Mesothelial cell of epicardium (in vitro differentiated cells): ENCODE measurements at regions not wholly inside any gene's neighbourhood (a gene's known extent, or its start where the extent isn't known, plus 50 kb on each side); places are given as distances from the start of the nearest gene placed in this dataset.

Experiments
- DNase-seq, 2 experiments: peaks; one replicate each; pipeline ENCODE4 v3.0.0; 2021; ENCODE audit warnings: low spot score in 2 of 2; ENCODE audit not compliant: unreplicated experiment in 2 of 2
- H3K27ac Mint-ChIP-seq: 2 replicates; pipeline ENCODE4 v1.8.0; 2021; ENCODE audit warnings: mixed read lengths
- H3K27me3 Mint-ChIP-seq: 2 replicates; pipeline ENCODE4 v1.8.0; 2021; ENCODE audit warnings: low read depth, mixed read lengths
- H3K36me3 Mint-ChIP-seq: 2 replicates; pipeline ENCODE4 v1.8.0; 2021; ENCODE audit warnings: mixed read lengths
- H3K4me1 Mint-ChIP-seq: 2 replicates; pipeline ENCODE4 v1.8.0; 2021; ENCODE audit warnings: mixed read lengths
- H3K4me3 Mint-ChIP-seq: 2 replicates; pipeline ENCODE4 v1.8.0; 2021; ENCODE audit warnings: mild to moderate bottlenecking, moderate library complexity, mixed read lengths
- H3K9me3 Mint-ChIP-seq: 2 replicates; pipeline ENCODE4 v1.8.0; 2021; ENCODE audit warnings: mixed read lengths
- TF ChIP-seq, protein P1 (sequence below): fragments of 200-600 bp; sonication (generic); IDR thresholded peaks from one replicate; pipeline ENCODE4 v1.5.0; 2021; ENCODE audit warnings: antibody characterized with exemption; ENCODE audit not compliant: unreplicated experiment

GRCh38 chr7:155865830-155866525 is 53.7 kb upstream of the SHH start:
- no peaks in the 10 kb centered on the region for H3K4me1 Mint-ChIP-seq
- no peak overlapping the region for H3K4me3 Mint-ChIP-seq
- no peak overlapping the region for H3K27ac Mint-ChIP-seq
- TF ChIP-seq, protein P1, sequence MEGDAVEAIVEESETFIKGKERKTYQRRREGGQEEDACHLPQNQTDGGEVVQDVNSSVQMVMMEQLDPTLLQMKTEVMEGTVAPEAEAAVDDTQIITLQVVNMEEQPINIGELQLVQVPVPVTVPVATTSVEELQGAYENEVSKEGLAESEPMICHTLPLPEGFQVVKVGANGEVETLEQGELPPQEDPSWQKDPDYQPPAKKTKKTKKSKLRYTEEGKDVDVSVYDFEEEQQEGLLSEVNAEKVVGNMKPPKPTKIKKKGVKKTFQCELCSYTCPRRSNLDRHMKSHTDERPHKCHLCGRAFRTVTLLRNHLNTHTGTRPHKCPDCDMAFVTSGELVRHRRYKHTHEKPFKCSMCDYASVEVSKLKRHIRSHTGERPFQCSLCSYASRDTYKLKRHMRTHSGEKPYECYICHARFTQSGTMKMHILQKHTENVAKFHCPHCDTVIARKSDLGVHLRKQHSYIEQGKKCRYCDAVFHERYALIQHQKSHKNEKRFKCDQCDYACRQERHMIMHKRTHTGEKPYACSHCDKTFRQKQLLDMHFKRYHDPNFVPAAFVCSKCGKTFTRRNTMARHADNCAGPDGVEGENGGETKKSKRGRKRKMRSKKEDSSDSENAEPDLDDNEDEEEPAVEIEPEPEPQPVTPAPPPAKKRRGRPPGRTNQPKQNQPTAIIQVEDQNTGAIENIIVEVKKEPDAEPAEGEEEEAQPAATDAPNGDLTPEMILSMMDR, result no peak
- H3K27me3 Mint-ChIP-seq, result peaks cover 41% of the 10 kb centered on the region
- no peaks in the 10 kb centered on the region for H3K36me3 Mint-ChIP-seq
- H3K9me3 Mint-ChIP-seq, result peaks cover 5% of the 10 kb centered on the region
- peak in 1 of 2 experiments; percentile 24 for DNase-seq

DNA sequence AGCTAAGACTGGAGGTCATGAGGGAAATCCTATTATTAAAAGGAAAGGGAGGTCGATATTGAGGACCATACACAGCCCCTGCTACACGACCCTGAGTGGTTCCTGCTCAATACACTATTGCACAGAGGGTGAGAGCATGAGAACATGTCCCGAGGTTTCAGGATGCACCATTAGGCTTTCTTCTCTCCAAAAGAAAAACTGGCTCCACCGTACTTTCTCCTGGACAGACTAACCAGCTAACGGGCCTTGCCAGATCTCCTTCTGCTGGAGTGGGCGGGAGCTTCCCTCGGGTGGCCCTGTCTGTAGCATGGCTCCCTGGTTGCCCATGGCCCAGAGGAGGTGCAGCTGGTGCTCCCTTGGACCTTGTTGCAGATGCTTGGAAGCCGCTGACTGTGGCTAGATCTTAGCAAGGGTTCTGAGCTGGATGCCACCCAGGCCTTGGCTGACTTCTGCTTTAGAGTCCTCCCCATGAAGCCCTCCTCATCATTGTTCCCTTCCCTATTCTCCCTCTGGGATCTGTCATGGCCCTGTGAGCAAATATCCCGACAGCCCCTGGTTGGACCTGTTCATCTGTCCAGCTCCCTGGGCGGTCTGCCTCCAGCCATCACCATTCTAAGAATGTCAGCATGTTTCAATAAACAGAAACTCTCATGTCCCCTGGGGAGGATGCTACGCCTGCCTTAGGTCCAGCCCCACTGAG is 52.9 kb upstream of the SHH start:
- H3K27ac Mint-ChIP-seq, result no peak overlapping the region
- DNase-seq, result peak in 1 of 2 experiments; percentile 9
- H3K36me3 Mint-ChIP-seq, result no peaks in the 10 kb centered on the region
- no peaks in the 10 kb centered on the region for H3K4me1 Mint-ChIP-seq
- TF ChIP-seq, protein P1, result no peak
- peaks cover 33% of the 10 kb centered on the region for H3K27me3 Mint-ChIP-seq
- H3K9me3 Mint-ChIP-seq, result peaks cover 5% of the 10 kb centered on the region
- H3K4me3 Mint-ChIP-seq, result no peak overlapping the region

DNA sequence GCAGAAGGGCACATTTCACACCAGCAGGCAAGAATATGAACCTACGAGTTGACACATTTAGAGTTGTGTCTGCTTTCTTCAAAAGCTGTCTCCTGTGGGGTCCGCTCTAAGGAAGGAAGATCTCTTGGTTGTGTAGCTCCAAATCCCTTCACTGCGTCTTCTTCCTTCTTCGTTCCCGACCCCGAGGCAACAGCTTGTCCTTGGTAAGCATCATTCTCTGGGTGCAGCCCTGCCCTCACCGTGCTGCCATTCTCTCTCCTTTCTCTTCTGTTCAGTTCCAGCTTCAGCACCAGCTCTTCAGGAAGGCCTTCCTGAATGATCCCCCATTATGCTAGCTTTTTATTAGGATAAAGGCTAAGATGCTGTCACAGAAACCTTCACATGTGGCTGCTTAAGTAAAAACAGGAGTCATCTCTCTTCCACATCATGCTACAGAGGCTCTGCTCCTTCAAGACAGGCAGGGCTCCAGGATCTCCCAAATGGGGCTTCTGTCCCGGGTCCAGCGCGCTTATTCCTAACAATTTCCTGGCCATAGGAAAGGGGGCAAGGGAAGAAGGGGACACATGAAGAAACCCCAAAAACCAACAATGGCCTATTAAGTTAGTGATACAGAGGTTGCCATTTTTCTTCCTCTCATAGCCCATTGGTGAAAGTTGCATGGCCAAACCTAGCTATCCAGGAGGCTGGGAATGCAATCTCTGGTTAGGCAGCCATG is 52.2 kb upstream of the SHH start:
- peak in 1 of 2 experiments; percentile 11 for DNase-seq
- Mint-ChIP-seq H3K27me3 (peaks cover 33% of the 10 kb centered on the region), H3K27ac (no peak overlapping the region), H3K4me3 (no peak overlapping the region), H3K36me3 (no peaks in the 10 kb centered on the region), H3K4me1 (no peaks in the 10 kb centered on the region), H3K9me3 (peaks cover 5% of the 10 kb centered on the region)
- TF ChIP-seq, protein P1, result no peak

DNA sequence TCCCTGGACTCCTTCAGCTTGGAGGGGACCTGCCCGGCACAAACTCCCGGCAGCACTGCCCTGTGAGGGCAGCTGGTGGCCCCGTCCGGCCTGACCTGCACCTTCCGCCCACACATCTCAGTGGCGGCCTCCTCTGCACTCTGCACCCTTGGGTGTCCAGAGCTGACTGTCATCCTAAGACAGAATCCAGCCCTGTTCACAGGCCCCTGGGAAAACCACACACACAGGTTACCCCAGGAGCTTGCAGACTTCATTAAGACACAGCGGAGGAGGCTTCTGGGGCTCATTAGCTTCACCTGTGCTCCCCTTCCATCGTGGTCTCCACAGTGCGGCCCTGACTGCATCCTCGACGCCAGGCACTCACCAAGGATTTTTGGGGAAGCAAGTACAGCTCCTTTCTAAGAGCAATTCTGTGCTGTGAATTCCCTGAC is 51.5 kb upstream of the SHH start:
- TF ChIP-seq, protein P1, result no peak
- no peak overlapping the region for H3K4me3 Mint-ChIP-seq
- peak in 1 of 2 experiments; percentile 16 for DNase-seq
- no peak overlapping the region for H3K27ac Mint-ChIP-seq
- H3K4me1 Mint-ChIP-seq, result no peaks in the 10 kb centered on the region
- H3K36me3 Mint-ChIP-seq, result no peaks in the 10 kb centered on the region
- H3K9me3 Mint-ChIP-seq, result peaks cover 2% of the 10 kb centered on the region
- H3K27me3 Mint-ChIP-seq, result peaks cover 33% of the 10 kb centered on the region

DNA sequence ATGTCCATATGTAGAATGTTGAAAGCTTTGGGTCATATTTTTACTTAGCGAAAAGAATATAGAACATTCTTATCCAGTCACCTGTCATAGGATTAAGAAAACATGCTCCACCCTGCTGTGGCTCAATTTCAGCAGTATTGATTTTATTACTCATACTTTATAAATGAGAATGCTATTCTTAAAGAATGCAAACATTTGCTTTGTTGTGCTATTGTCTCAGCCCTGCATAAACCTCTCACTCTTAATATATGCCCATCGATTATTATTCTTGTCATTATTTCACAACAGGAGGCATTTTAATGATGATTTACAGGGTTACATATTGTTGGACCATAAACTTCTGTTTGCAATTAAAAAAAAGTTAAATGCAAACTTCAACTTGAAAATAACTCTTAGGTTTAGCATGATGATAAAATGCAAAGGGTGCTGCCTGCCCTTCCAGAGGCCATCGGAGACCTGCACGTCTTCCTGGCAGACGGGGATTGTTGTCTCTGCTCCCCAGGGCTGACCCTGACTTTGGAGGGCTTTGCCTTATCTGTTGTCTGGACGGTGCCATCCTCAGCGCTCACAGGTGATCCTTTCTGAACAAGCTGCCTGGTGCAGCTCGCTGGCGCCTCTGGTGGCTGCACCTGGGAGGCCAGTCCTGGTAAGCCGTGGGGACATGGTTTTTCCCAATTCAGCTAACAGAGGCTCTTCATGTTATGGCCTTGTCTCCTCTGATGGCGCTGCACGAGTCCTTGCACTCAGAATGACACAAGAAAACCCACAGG is 50.0 kb upstream of the SHH start:
- no peaks in the 10 kb centered on the region for H3K9me3 Mint-ChIP-seq
- peaks cover 31% of the 10 kb centered on the region for H3K27me3 Mint-ChIP-seq
- no peaks in the 10 kb centered on the region for H3K36me3 Mint-ChIP-seq
- TF ChIP-seq, protein P1, result peak; percentile 42
- H3K4me3 Mint-ChIP-seq, result no peak overlapping the region
- H3K4me1 Mint-ChIP-seq, result no peaks in the 10 kb centered on the region
- no peak overlapping the region for H3K27ac Mint-ChIP-seq
- no peak for DNase-seq
